ENCODE measurements at regions not wholly inside any gene's neighbourhood (a gene's known extent, or its start where the extent isn't known, plus 50 kb on each side); places are given as distances from the start of the nearest gene placed in this dataset.

DNA sequence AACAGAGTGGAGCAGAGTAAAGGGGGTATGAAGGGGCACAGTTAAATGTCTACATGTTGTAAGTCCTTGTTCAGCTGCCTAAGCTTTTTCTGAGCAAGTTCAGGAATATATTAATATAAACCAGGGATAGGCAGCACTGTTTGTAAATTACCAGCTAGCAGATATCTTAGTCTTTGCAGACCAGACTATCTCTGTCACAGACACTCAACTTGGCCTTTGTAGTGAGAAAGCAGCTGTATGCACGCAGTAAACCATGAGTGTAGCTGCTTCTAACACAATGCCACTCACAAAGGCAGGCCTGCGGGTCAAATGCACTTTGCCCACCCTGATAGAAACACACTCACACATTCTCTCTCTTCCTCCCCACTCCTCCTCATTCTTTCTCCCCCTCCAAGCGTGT lies 1016.9 kb downstream of the UQCRFS1 start:
- H3K27ac Mint-ChIP-seq (ENCODE audit: unreplicated experiment) = no peak overlapping the region
- H3K27me3 Mint-ChIP-seq (ENCODE audit: unreplicated experiment) = no peaks in the 10 kb centered on the region
- H3K4me3 Mint-ChIP-seq (ENCODE audit: unreplicated experiment) = no peak overlapping the region
- TF ChIP-seq, protein P1, sequence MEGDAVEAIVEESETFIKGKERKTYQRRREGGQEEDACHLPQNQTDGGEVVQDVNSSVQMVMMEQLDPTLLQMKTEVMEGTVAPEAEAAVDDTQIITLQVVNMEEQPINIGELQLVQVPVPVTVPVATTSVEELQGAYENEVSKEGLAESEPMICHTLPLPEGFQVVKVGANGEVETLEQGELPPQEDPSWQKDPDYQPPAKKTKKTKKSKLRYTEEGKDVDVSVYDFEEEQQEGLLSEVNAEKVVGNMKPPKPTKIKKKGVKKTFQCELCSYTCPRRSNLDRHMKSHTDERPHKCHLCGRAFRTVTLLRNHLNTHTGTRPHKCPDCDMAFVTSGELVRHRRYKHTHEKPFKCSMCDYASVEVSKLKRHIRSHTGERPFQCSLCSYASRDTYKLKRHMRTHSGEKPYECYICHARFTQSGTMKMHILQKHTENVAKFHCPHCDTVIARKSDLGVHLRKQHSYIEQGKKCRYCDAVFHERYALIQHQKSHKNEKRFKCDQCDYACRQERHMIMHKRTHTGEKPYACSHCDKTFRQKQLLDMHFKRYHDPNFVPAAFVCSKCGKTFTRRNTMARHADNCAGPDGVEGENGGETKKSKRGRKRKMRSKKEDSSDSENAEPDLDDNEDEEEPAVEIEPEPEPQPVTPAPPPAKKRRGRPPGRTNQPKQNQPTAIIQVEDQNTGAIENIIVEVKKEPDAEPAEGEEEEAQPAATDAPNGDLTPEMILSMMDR (IDR thresholded peaks at IDR 0.05; ENCODE audit: unreplicated experiment) = no peak
- no peak for DNase-seq (ENCODE audit: low spot score)
- H3K4me1 Mint-ChIP-seq (ENCODE audit: unreplicated experiment) = no peaks in the 10 kb centered on the region
- H3K36me3 Mint-ChIP-seq (ENCODE audit: low read depth, unreplicated experiment) = no peaks in the 10 kb centered on the region
- H3K9me3 Mint-ChIP-seq (ENCODE audit: unreplicated experiment) = no peaks in the 10 kb centered on the region

DNA sequence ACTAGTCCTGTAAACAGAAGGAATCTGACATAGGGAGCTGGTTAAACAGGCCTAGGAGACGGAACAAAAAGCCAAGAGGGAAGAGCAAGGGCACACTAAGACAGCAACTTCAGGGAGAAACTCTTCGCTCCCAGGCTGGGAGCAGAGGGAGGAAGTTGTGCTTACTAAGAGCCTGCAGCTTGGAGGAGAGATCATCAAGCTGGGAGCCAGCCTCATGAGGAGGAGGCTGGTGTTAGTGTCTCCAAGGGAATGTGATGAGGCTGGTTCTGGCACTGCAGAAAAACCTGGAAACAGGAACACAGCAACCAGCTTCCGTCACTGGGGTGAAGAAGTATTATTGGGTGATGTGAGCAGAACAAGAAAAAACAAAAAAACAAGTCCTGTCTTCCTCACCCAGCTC lies 1027.3 kb downstream of the UQCRFS1 start:
- no peaks in the 10 kb centered on the region for H3K9me3 Mint-ChIP-seq (ENCODE audit: unreplicated experiment)
- no peak overlapping the region for H3K4me3 Mint-ChIP-seq (ENCODE audit: unreplicated experiment)
- H3K27ac Mint-ChIP-seq (ENCODE audit: unreplicated experiment) = no peak overlapping the region
- DNase-seq (ENCODE audit: low spot score) = no peak
- TF ChIP-seq, protein P1 (IDR thresholded peaks at IDR 0.05; ENCODE audit: unreplicated experiment) = no peak
- H3K27me3 Mint-ChIP-seq (ENCODE audit: unreplicated experiment) = peaks cover 1% of the 10 kb centered on the region
- no peaks in the 10 kb centered on the region for H3K36me3 Mint-ChIP-seq (ENCODE audit: low read depth, unreplicated experiment)
- no peaks in the 10 kb centered on the region for H3K4me1 Mint-ChIP-seq (ENCODE audit: unreplicated experiment)

DNA sequence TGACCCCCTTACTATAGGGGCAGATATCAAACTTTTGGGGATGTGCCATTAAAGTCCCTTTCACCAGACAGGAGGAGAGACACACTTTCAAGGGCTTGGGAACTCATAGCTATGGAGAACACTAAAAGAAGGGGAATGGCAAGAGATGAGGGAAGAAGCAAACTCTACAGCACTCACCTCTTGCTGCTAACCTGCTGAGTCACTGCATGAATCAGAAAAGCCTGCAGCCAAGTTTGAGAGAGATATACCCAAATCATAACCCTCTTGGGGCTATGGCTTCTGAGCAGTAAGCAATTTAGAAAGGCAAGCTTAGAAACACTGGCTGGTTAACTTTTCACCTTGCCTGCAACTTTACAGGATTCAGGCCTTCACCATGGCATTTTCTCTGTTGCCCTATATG lies 1028.0 kb downstream of the UQCRFS1 start:
- Mint-ChIP-seq H3K9me3 (ENCODE audit: unreplicated experiment) (no peaks in the 10 kb centered on the region), H3K27ac (ENCODE audit: unreplicated experiment) (no peak overlapping the region), H3K27me3 (ENCODE audit: unreplicated experiment) (peaks cover 1% of the 10 kb centered on the region), H3K36me3 (ENCODE audit: low read depth, unreplicated experiment) (no peaks in the 10 kb centered on the region), H3K4me3 (ENCODE audit: unreplicated experiment) (no peak overlapping the region), H3K4me1 (ENCODE audit: unreplicated experiment) (no peaks in the 10 kb centered on the region)
- TF ChIP-seq, protein P1 (IDR thresholded peaks at IDR 0.05; ENCODE audit: unreplicated experiment) = no peak
- DNase-seq (ENCODE audit: low spot score) = no peak

DNA sequence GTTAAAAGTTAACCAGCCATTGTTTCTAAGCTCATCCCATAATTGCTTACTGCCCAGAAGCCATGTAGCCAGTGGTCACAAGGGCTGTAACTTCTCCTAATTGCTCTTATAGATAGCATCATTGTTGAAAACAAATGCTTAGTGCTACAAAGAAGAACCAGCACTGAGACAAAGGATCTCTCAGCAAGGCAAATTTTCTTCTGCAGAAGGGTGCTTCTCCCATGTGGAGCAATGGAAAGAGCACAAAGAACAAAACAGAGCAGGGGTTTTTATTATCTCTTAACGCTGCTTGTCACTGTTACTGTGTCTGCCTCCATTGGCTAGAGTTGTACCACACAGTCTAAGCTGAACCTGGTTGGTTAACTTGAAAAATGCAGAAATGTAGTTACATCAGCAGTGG lies 1036.8 kb downstream of the UQCRFS1 start:
- no peak for DNase-seq (ENCODE audit: low spot score)

DNA sequence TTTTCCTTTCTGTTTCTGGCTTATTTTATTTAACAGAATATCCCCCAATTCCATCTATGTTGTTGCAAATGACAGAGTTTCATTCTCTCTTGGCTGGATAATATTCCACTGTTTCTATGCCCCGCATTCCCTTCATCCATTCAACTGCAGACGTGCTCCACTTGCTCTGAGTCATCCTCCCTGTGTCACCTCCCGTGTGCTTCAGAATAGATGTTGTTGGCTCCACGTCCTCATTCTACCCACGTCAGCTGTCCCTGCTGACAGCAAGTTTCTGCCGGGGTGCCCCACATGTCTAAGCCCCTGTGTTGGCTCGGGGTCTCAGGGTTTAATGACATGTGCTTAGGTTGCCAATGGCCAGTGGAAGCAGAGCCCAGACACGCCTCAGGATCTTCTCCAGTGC lies 1041.0 kb downstream of the UQCRFS1 start:
- no peaks in the 10 kb centered on the region for H3K27me3 Mint-ChIP-seq (ENCODE audit: unreplicated experiment)
- TF ChIP-seq, protein P1 (IDR thresholded peaks at IDR 0.05; ENCODE audit: unreplicated experiment) = no peak
- peaks cover under 1% of the 10 kb centered on the region for H3K9me3 Mint-ChIP-seq (ENCODE audit: unreplicated experiment)
- no peak for DNase-seq (ENCODE audit: low spot score)
- H3K4me3 Mint-ChIP-seq (ENCODE audit: unreplicated experiment) = no peak overlapping the region
- peaks cover 14% of the 10 kb centered on the region for H3K4me1 Mint-ChIP-seq (ENCODE audit: unreplicated experiment)
- no peak overlapping the region for H3K27ac Mint-ChIP-seq (ENCODE audit: unreplicated experiment)
- peaks cover under 1% of the 10 kb centered on the region for H3K36me3 Mint-ChIP-seq (ENCODE audit: low read depth, unreplicated experiment)

More for the DNA sequence above, 1036.8 kb downstream of the UQCRFS1 start:
- H3K36me3 Mint-ChIP-seq (ENCODE audit: low read depth, unreplicated experiment) = peaks cover 5% of the 10 kb centered on the region
- H3K27me3 Mint-ChIP-seq (ENCODE audit: unreplicated experiment) = no peaks in the 10 kb centered on the region
- no peak overlapping the region for H3K4me3 Mint-ChIP-seq (ENCODE audit: unreplicated experiment)
- no peaks in the 10 kb centered on the region for H3K4me1 Mint-ChIP-seq (ENCODE audit: unreplicated experiment)
- H3K27ac Mint-ChIP-seq (ENCODE audit: unreplicated experiment) = no peak overlapping the region
- peaks cover 5% of the 10 kb centered on the region for H3K9me3 Mint-ChIP-seq (ENCODE audit: unreplicated experiment)
- TF ChIP-seq, protein P1 (IDR thresholded peaks at IDR 0.05; ENCODE audit: unreplicated experiment) = no peak
